Tibial nerve (tissue), 4 donors: ENCODE measurements at regions not wholly inside any gene's neighbourhood (a gene's known extent, or its start where the extent isn't known, plus 50 kb on each side); places are given as distances from the start of the nearest gene placed in this dataset.

ENCODE experiments used
- DNase-seq, 2 donors: peaks; one replicate each; pipeline ENCODE4 v3.0.0-alpha.2; 2019; ENCODE audit warnings: low spot score in 2 of 2
- H3K27ac ChIP-seq, 4 donors: fragments of 200-600 bp; sonication (generic) in 3 of 4; one replicate each; pipeline ENCODE4 v1.5.1; 2017 to 2019; ENCODE audit warnings: mild to moderate bottlenecking in 1 of 4
- H3K27me3 ChIP-seq, 2 donors: fragments of 200-600 bp; sonication (generic) in 1 of 2; one replicate each; pipeline versions ENCODE4 v1.5.1 to v1.6.0; 2017 to 2019
- H3K36me3 ChIP-seq, 3 donors: fragments of 200-600 bp; sonication (generic); one replicate each; pipeline ENCODE4 v1.5.1; 2018 to 2019
- H3K4me1 ChIP-seq, 4 donors: fragments of 200-600 bp; sonication (generic) in 3 of 4; one replicate each; pipeline ENCODE4 v1.5.1; 2017 to 2019
- H3K4me3 ChIP-seq, 4 donors: fragments of 200-600 bp; sonication (generic) in 3 of 4; one replicate each; pipeline ENCODE4 v1.5.1; 2017 to 2019; ENCODE audit warnings: mild to moderate bottlenecking in 1 of 4, moderate library complexity in 1 of 4
- H3K9me3 ChIP-seq, 4 donors: fragments of 200-600 bp; sonication (generic) in 3 of 4; one replicate each; pipeline ENCODE4 v1.5.1; 2017 to 2019
- EP300 ChIP-seq, 2 donors: sonication (generic); formaldehyde crosslinking; IDR thresholded peaks; one replicate each; pipeline ENCODE4 v1.6.1; 2017; ENCODE audit warnings: antibody characterized with exemption in 2 of 2, mild to moderate bottlenecking in 1 of 2
- POLR2A ChIP-seq, 2 donors: fragments of 450-650 bp; IDR thresholded peaks; one replicate each; pipeline ENCODE4 v1.6.1; 2017; ENCODE audit warnings: antibody characterized with exemption in 2 of 2, mild to moderate bottlenecking in 2 of 2, moderate library complexity in 2 of 2
- WGBS, 2 donors: methylation state at CpG; one replicate each; pipeline ENCODE4 v1.1.5; 2018; 5-methylcytosine and 5-hydroxymethylcytosine counted together
- TF ChIP-seq, protein P1 (sequence below), 5 experiments: fragments of 200-600 bp in 3 of 5; fragments of 450-650 bp in 2 of 5; sonication (generic) in 3 of 5; IDR thresholded peaks; one replicate each; pipeline ENCODE4 v1.5.1; 2016 to 2019; ENCODE audit warnings: antibody characterized with exemption in 5 of 5, mild to moderate bottlenecking in 3 of 5, moderate library complexity in 2 of 5

GRCh38 chr22:23398701-23399366, 181.3 kb downstream of the IGLL1 start:
- Histone ChIP-seq H3K9me3 (no peaks in the 10 kb centered on the region), H3K4me3 (no peak overlapping the region), H3K36me3 (peaks cover 0 to 7% (median 0%) of the 10 kb centered on the region in 3 donors), H3K4me1 (peaks cover 0 to 13% (median 2%) of the 10 kb centered on the region in 4 donors), H3K27me3 (peaks cover 0 to 3% of the 10 kb centered on the region in 2 donors), H3K27ac (no peak overlapping the region)
- TF ChIP-seq, protein P1, sequence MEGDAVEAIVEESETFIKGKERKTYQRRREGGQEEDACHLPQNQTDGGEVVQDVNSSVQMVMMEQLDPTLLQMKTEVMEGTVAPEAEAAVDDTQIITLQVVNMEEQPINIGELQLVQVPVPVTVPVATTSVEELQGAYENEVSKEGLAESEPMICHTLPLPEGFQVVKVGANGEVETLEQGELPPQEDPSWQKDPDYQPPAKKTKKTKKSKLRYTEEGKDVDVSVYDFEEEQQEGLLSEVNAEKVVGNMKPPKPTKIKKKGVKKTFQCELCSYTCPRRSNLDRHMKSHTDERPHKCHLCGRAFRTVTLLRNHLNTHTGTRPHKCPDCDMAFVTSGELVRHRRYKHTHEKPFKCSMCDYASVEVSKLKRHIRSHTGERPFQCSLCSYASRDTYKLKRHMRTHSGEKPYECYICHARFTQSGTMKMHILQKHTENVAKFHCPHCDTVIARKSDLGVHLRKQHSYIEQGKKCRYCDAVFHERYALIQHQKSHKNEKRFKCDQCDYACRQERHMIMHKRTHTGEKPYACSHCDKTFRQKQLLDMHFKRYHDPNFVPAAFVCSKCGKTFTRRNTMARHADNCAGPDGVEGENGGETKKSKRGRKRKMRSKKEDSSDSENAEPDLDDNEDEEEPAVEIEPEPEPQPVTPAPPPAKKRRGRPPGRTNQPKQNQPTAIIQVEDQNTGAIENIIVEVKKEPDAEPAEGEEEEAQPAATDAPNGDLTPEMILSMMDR (IDR thresholded peaks at IDR 0.05): no peak
- TF ChIP-seq EP300 (IDR thresholded peaks at IDR 0.05): no peak
- no peak for TF ChIP-seq POLR2A (IDR thresholded peaks at IDR 0.05)
- no peak for DNase-seq
- WGBS, 2 donors: 63 to 75% methylated on average over 10 to 11 of the region's 15 CpGs

- Histone ChIP-seq H3K4me3 (no peak overlapping the region), H3K9me3 (no peaks in the 10 kb centered on the region), H3K27ac (no peak overlapping the region), H3K36me3 (peaks cover 0 to 7% (median 0%) of the 10 kb centered on the region in 3 donors), H3K4me1 (peaks cover 0 to 11% (median 2%) of the 10 kb centered on the region in 4 donors), H3K27me3 (peaks cover 0 to 3% of the 10 kb centered on the region in 2 donors)
- WGBS, 2 donors: 85 to 90% methylated on average over 18 to 20 of the region's 29 CpGs
- no peak for DNase-seq
- no peak for TF ChIP-seq EP300 (IDR thresholded peaks at IDR 0.05)
- TF ChIP-seq POLR2A (IDR thresholded peaks at IDR 0.05): no peak
- TF ChIP-seq, protein P1 (IDR thresholded peaks at IDR 0.05): no peak
Observed at GRCh38 chr22:23397613-23398567, 182.2 kb downstream of the IGLL1 start.

- peaks cover 0 to 3% of the 10 kb centered on the region in 2 donors for H3K27me3 ChIP-seq
- TF ChIP-seq EP300 (IDR thresholded peaks at IDR 0.05): no peak
- TF ChIP-seq, protein P1 (IDR thresholded peaks at IDR 0.05): no peak
- H3K4me1 ChIP-seq: peaks cover 0 to 5% (median 1%) of the 10 kb centered on the region in 4 donors
- no peak for DNase-seq
- H3K9me3 ChIP-seq: no peaks in the 10 kb centered on the region
- H3K27ac ChIP-seq: no peak overlapping the region
- 82 to 85% methylated on average over 26 of the region's 26 CpGs for WGBS, 2 donors
- H3K4me3 ChIP-seq: no peak overlapping the region
- peaks cover 0 to 7% (median 0%) of the 10 kb centered on the region in 3 donors for H3K36me3 ChIP-seq
Observed at GRCh38 chr22:23397008-23397612, 183.0 kb downstream of the IGLL1 start.

DNA sequence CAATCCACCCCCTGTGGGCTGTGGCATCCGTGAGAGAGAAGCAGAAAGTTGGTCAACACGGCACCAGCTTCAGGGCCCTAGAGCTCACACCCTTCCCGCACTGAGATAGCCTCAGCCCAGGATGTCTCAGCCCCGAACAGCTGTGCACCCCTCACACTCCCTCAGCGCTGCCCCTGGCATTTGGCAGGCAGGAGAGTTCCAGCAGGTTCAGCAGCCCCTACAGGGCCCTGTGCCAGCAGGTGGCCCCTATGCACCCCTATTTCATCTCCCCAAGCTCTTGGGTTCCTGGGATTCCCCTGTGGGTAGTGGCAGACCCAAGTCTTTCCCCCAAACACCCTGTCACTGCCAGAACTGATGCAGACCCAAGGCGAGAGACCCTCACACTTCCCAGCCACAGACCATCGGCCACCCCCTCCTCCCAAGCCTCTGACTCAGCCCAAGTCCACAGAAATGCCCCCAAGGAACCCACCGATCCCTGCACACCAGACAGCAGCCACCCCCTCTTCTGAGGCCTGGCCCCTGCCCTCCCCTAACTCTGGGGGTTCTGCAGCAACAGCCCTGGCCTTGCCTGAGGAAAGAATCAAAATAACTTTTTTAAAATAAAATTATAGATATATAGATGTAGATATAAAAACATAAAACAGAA, 183.6 kb downstream of the IGLL1 start:
- Histone ChIP-seq H3K27ac (no peak overlapping the region), H3K4me1 (no peaks in the 10 kb centered on the region), H3K9me3 (no peaks in the 10 kb centered on the region), H3K27me3 (no peaks in the 10 kb centered on the region), H3K36me3 (peaks cover 0 to 7% (median 0%) of the 10 kb centered on the region in 3 donors), H3K4me3 (no peak overlapping the region)
- DNase-seq: no peak
- 76 to 82% methylated on average over 6 to 7 of the region's 8 CpGs for WGBS, 2 donors
- TF ChIP-seq, protein P1 (IDR thresholded peaks at IDR 0.05): no peak
- TF ChIP-seq EP300 (IDR thresholded peaks at IDR 0.05): no peak
- TF ChIP-seq POLR2A (IDR thresholded peaks at IDR 0.05): no peak
